ENCODE measurements at regions not wholly inside any gene's neighbourhood (a gene's known extent, or its start where the extent isn't known, plus 50 kb on each side); places are given as distances from the start of the nearest gene placed in this dataset.

GRCh38 chr10:42980553-42981357 lies 96.1 kb upstream of the RET start:
- no peaks in the 10 kb centered on the region for H3K79me2 ChIP-seq (ENCODE audit: control insufficient read depth, insufficient read depth, low read length)
- H2AFZ ChIP-seq (ENCODE audit: control insufficient read depth, low read length), result no peak overlapping the region
- H3K4me2 ChIP-seq (ENCODE audit: control insufficient read depth, extremely low read depth, insufficient read depth, low read depth, low read length), result no peak overlapping the region
- no peaks in the 10 kb centered on the region for H4K20me1 ChIP-seq (ENCODE audit: control insufficient read depth, extremely low read depth, insufficient read depth, low read length)
- H3K36me3 ChIP-seq (ENCODE audit: control insufficient read depth in 2 of 2, extremely low read depth in 1 of 2, insufficient read depth in 2 of 2, low read length in 2 of 2), result no peaks in the 10 kb centered on the region
- no peaks in the 10 kb centered on the region for H3K27me3 ChIP-seq (ENCODE audit: control insufficient read depth, extremely low read depth, insufficient read depth, low read length)
- no peaks in the 10 kb centered on the region for H3K9me1 ChIP-seq (ENCODE audit: control insufficient read depth, extremely low read depth, insufficient read depth, low read length)
- DNase-seq (ENCODE audit: low read depth, low spot score) (no peak), FAIRE-seq (no peak)
- H3K9ac ChIP-seq (ENCODE audit: control insufficient read depth, extremely low read depth, insufficient read depth, low read length), result no peak overlapping the region
- H3K9me3 ChIP-seq (ENCODE audit: control insufficient read depth, low read depth, low read length), result no peaks in the 10 kb centered on the region
- no peak overlapping the region for H3K27ac ChIP-seq (ENCODE audit: control insufficient read depth, insufficient read depth, low read length)
- no peaks in the 10 kb centered on the region for H3K4me1 ChIP-seq (ENCODE audit: control insufficient read depth, extremely low read depth, insufficient read depth, low read length)
- dilution Hi-C loops (cut with MboI; ENCODE audit: extremely low pct_ligation_motif_present, low sequenced_read_pairs), result no loop called here
- TF ChIP-seq CTCF (optimal IDR thresholded peaks at IDR 0.05 in 1 of 3, IDR thresholded peaks at IDR 0.05 in 1 of 3, conservative IDR thresholded peaks at IDR 0.05 in 1 of 3; ENCODE audit: extremely low read depth in 1 of 3, insufficient read depth in 2 of 3, low read length in 3 of 3) (no peak), EZH2 (IDR thresholded peaks at IDR 0.05; ENCODE audit: low read length) (no peak)
- no peak overlapping the region for H3K4me3 ChIP-seq (ENCODE audit: control insufficient read depth in 2 of 3, extremely low read depth in 1 of 3, insufficient read depth in 2 of 3, low read depth in 1 of 3, low read length in 3 of 3)

GRCh38 chr10:42981358-42982236 lies 95.3 kb upstream of the RET start:
- H3K4me3 ChIP-seq (ENCODE audit: control insufficient read depth in 2 of 3, extremely low read depth in 1 of 3, insufficient read depth in 2 of 3, low read depth in 1 of 3, low read length in 3 of 3), result no peak overlapping the region
- no peak overlapping the region for H3K27ac ChIP-seq (ENCODE audit: control insufficient read depth, insufficient read depth, low read length)
- H2AFZ ChIP-seq (ENCODE audit: control insufficient read depth, low read length), result no peak overlapping the region
- no peak overlapping the region for H3K9ac ChIP-seq (ENCODE audit: control insufficient read depth, extremely low read depth, insufficient read depth, low read length)
- no peaks in the 10 kb centered on the region for H3K27me3 ChIP-seq (ENCODE audit: control insufficient read depth, extremely low read depth, insufficient read depth, low read length)
- TF ChIP-seq EZH2 (IDR thresholded peaks at IDR 0.05; ENCODE audit: low read length), result no peak
- TF ChIP-seq CTCF (optimal IDR thresholded peaks at IDR 0.05 in 1 of 3, IDR thresholded peaks at IDR 0.05 in 1 of 3, conservative IDR thresholded peaks at IDR 0.05 in 1 of 3; ENCODE audit: extremely low read depth in 1 of 3, insufficient read depth in 2 of 3, low read length in 3 of 3), result no peak
- DNase-seq (ENCODE audit: low read depth, low spot score) (no peak), FAIRE-seq (no peak)
- no peaks in the 10 kb centered on the region for H3K9me1 ChIP-seq (ENCODE audit: control insufficient read depth, extremely low read depth, insufficient read depth, low read length)
- H3K79me2 ChIP-seq (ENCODE audit: control insufficient read depth, insufficient read depth, low read length), result no peaks in the 10 kb centered on the region
- H4K20me1 ChIP-seq (ENCODE audit: control insufficient read depth, extremely low read depth, insufficient read depth, low read length), result no peaks in the 10 kb centered on the region
- no peaks in the 10 kb centered on the region for H3K36me3 ChIP-seq (ENCODE audit: control insufficient read depth in 2 of 2, extremely low read depth in 1 of 2, insufficient read depth in 2 of 2, low read length in 2 of 2)
- H3K4me2 ChIP-seq (ENCODE audit: control insufficient read depth, extremely low read depth, insufficient read depth, low read depth, low read length), result no peak overlapping the region
- H3K4me1 ChIP-seq (ENCODE audit: control insufficient read depth, extremely low read depth, insufficient read depth, low read length), result no peaks in the 10 kb centered on the region
- dilution Hi-C loops (cut with MboI; ENCODE audit: extremely low pct_ligation_motif_present, low sequenced_read_pairs), result no loop called here
- H3K9me3 ChIP-seq (ENCODE audit: control insufficient read depth, low read depth, low read length), result no peaks in the 10 kb centered on the region
